GM20000 (cell line): ENCODE measurements at regions not wholly inside any gene's neighbourhood (a gene's known extent, or its start where the extent isn't known, plus 50 kb on each side); places are given as distances from the start of the nearest gene placed in this dataset.

ENCODE experiments used
- DNase-seq: peaks from one replicate; pipeline ENCODE4 v3.0.0; 2012; ENCODE audit warnings: low spot score
- CTCF ChIP-seq: IDR thresholded peaks from 2 replicates; pipeline ENCODE4 v1.5.1; 2012; ENCODE audit warnings: mild to moderate bottlenecking, control low read depth; ENCODE audit errors: extremely low read depth, missing control alignments

- no peak for DNase-seq
- TF ChIP-seq CTCF, result no peak
Observed at GRCh38 chr3:72448858-72449257, 399.4 kb downstream of the SHQ1 start.

- no peak for TF ChIP-seq CTCF
- no peak for DNase-seq
Observed at GRCh38 chr3:72448375-72448823, 399.8 kb downstream of the SHQ1 start.

- no peak for TF ChIP-seq CTCF
- peak; percentile 99 for DNase-seq
Observed at GRCh38 chr3:72447059-72447946, 400.9 kb downstream of the SHQ1 start.

- peak; percentile 16 for TF ChIP-seq CTCF
- no peak for DNase-seq
Observed at GRCh38 chr3:72446218-72447058, 401.8 kb downstream of the SHQ1 start, which contains the start of gene RYBP. Gene RYBP, minus strand, starts transcription at chr3:72446621.

GRCh38 chr3:72445827-72446217 is 402.4 kb downstream of the SHQ1 start:
- DNase-seq, result no peak
- no peak for TF ChIP-seq CTCF

- no peak for TF ChIP-seq CTCF
- DNase-seq, result peak; percentile 27
Observed at GRCh38 chr3:72444656-72445223, 403.5 kb downstream of the SHQ1 start.
